HepG2 (cell line): ENCODE measurements at regions not wholly inside any gene's neighbourhood (a gene's known extent, or its start where the extent isn't known, plus 50 kb on each side); places are given as distances from the start of the nearest gene placed in this dataset.

Experiments used
- ATAC-seq: fragments of 200-7000 bp; cut with Tn5 transposase; 3 replicates; pipeline ENCODE4 v1.9.1; 2020; ENCODE audit warnings: mild to moderate bottlenecking, moderate library complexity
- BruUV-seq: library from RNA; stranded (reverse); fragments of 400-500 nt; replicated peaks from 2 replicates; lab custom pipeline; 2021; lab: Mats Ljungman, UMichigan
- CTCF ChIA-PET: fragments of 300-600 bp; formaldehyde crosslinking; extraction: SDS; loops from one replicate; lab custom pipeline; 2021; ENCODE audit warnings: low total read pairs, inconsistent platforms, low intra/inter-chr PET ratio; lab: Yijun Ruan, JAX
- POLR2A ChIA-PET: fragments of 350-600 bp; sonication (Branson Sonifier 250); formaldehyde crosslinking; loops from one replicate; lab custom pipeline; 2020; ENCODE audit warnings: antibody characterized with exemption, inconsistent platforms; lab: Yijun Ruan, JAX
- DNase-seq: peaks from one replicate; pipeline ENCODE4 v3.0.0-alpha.2; 2015; ENCODE audit warnings: low spot score
- FAIRE-seq: peaks from 3 replicates; lab custom pipeline; 2011; peaks lifted over from hg19 to GRCh38; lab: Jason Lieb, UNC
- H2AFZ ChIP-seq: one replicate; pipeline ENCODE4 v1.6.1; 2011; ENCODE audit warnings: low read length, inconsistent platforms
- H3K27ac ChIP-seq: fragments of 300-600 bp; 3 replicates; pipeline ENCODE4 v1.8.0; 2011; ENCODE audit warnings: mixed run types, mild to moderate bottlenecking, mixed read lengths, low read length, inconsistent platforms; ENCODE audit not compliant: insufficient read depth; ENCODE audit errors: extremely low read length
- H3K27me3 ChIP-seq, 2 experiments: fragments of 200-600 bp in 1 of 2; 2 replicates in 1 of 2; 3 replicates in 1 of 2; pipeline versions ENCODE4 v1.6.0 to v1.8.0; 2011; ENCODE audit warnings: low read length in 2 of 2, mild to moderate bottlenecking in 2 of 2, moderate library complexity in 2 of 2, inconsistent platforms in 1 of 2; ENCODE audit not compliant: insufficient read depth in 2 of 2, control insufficient read depth in 1 of 2
- H3K36me3 ChIP-seq, 2 experiments: fragments of 200-600 bp in 1 of 2; replicated peaks in 1 of 2; 2 replicates in 1 of 2; 3 replicates in 1 of 2; pipeline versions ENCODE4 v1.5.1 to v1.8.0; 2011; ENCODE audit warnings: low read length in 2 of 2, inconsistent platforms in 1 of 2; ENCODE audit not compliant: insufficient read depth in 2 of 2, control insufficient read depth in 1 of 2
- H3K4me1 ChIP-seq: 2 replicates; pipeline ENCODE4 v1.5.1; 2012; ENCODE audit warnings: low read length, inconsistent platforms; ENCODE audit not compliant: insufficient read depth
- H3K4me2 ChIP-seq: 2 replicates; pipeline ENCODE4 v1.6.0; 2011; ENCODE audit warnings: low read depth, low read length, inconsistent platforms
- H3K4me3 ChIP-seq, 3 experiments: fragments of 200-600 bp in 1 of 3; sonication (generic), shearing (Covaris generic) in 1 of 3; replicated peaks in 1 of 3; 2 replicates each; pipeline ENCODE4 v1.5.1; 2011 to 2016; ENCODE audit warnings: low read length in 3 of 3, inconsistent platforms in 2 of 3, low read depth in 2 of 3, mild to moderate bottlenecking in 2 of 3, control low read depth in 1 of 3, mixed read lengths in 1 of 3; ENCODE audit not compliant: insufficient read depth in 1 of 3
- H3K79me2 ChIP-seq: one replicate; pipeline ENCODE4 v1.6.1; 2011; ENCODE audit warnings: low read length, inconsistent platforms; ENCODE audit not compliant: insufficient read depth
- H3K9ac ChIP-seq: 2 replicates; pipeline ENCODE4 v1.6.0; 2011; ENCODE audit warnings: mild to moderate bottlenecking, low read depth, low read length, inconsistent platforms; ENCODE audit not compliant: insufficient read depth
- H3K9me3 ChIP-seq: 2 replicates; pipeline ENCODE4 v1.5.1; 2012; ENCODE audit warnings: mild to moderate bottlenecking, low read length
- H4K20me1 ChIP-seq: 2 replicates; pipeline ENCODE4 v1.6.0; 2011; ENCODE audit warnings: inconsistent platforms, mild to moderate bottlenecking, low read length, moderate library complexity; ENCODE audit not compliant: insufficient read depth
- FOXJ3 ChIP-seq: sonication (generic); formaldehyde crosslinking; IDR thresholded peaks from 2 replicates; pipeline ENCODE4 v1.4.0; 2020; ENCODE audit warnings: missing genetic modification reagents, mild to moderate bottlenecking, borderline replicate concordance
- WGBS: methylation state at CpG from one replicate; pipeline ENCODE4 v1.1.6; 2017; ENCODE audit warnings: low lambda C conversion rate; 5-methylcytosine and 5-hydroxymethylcytosine counted together
- in situ Hi-C: cut with HindIII; loops from 2 replicates; pipeline ENCODE4 v1.10.0; 2017; ENCODE audit warnings: low pct_unique_long_range_greater_than_20kb; ENCODE audit not compliant: extremely low pct_ligation_motif_present
- intact Hi-C: fragments of 100-400 bp; cut with micrococcal nuclease; formaldehyde crosslinking; loops from one replicate; pipeline ENCODE4 v1.10.0; 2022; ENCODE audit not compliant: unreplicated experiment
- TF ChIP-seq, protein P1 (sequence below): sonication (generic); formaldehyde crosslinking; conservative IDR thresholded peaks from 2 replicates; pipeline ENCODE4 v1.4.0; 2020; ENCODE audit warnings: missing genetic modification reagents
- TF ChIP-seq, protein P2 (sequence below): sonication (generic); formaldehyde crosslinking; IDR thresholded peaks from 2 replicates; pipeline ENCODE4 v1.4.0; 2020; ENCODE audit warnings: mild to moderate bottlenecking, missing genetic modification reagents

DNA sequence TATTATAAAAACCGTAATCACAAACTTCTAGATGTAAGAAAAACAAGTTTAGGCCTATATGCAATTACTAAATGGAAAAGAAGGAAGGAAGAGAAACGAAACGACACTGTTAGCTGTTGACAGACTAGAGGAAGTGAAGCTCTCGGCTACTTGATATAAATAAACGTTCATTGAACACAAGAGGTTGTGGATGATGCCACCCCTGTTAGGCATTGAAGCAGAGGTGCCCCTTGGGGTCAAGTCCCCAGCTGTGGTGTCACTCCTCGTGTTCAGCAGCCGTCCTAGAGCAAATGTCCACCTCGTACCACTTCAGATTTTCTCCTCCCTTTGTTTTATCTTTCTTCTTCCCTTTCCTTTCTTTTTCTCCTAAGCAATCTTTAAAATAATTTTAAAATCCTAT, 146.5 kb upstream of the UBE2E1 start:
- H3K27me3 ChIP-seq = peaks cover 1 to 35% of the 10 kb centered on the region in 2 experiments; a peak in 2 of 5 replicates
- H3K27ac ChIP-seq = no peak overlapping the region
- BruUV-seq = no TSS peak
- H3K9me3 ChIP-seq = no peaks in the 10 kb centered on the region; the same call in 1 of the 2 replicates
- H3K4me1 ChIP-seq = no peaks in the 10 kb centered on the region
- H2AFZ ChIP-seq = no peak overlapping the region
- no peak overlapping the region for H3K4me3 ChIP-seq
- no peak for FAIRE-seq
- WGBS = 1% methylated on average over 8 of the region's 8 CpGs
- no peaks in the 10 kb centered on the region for H3K79me2 ChIP-seq
- no peaks in the 10 kb centered on the region for H4K20me1 ChIP-seq
- TF ChIP-seq, protein P1, sequence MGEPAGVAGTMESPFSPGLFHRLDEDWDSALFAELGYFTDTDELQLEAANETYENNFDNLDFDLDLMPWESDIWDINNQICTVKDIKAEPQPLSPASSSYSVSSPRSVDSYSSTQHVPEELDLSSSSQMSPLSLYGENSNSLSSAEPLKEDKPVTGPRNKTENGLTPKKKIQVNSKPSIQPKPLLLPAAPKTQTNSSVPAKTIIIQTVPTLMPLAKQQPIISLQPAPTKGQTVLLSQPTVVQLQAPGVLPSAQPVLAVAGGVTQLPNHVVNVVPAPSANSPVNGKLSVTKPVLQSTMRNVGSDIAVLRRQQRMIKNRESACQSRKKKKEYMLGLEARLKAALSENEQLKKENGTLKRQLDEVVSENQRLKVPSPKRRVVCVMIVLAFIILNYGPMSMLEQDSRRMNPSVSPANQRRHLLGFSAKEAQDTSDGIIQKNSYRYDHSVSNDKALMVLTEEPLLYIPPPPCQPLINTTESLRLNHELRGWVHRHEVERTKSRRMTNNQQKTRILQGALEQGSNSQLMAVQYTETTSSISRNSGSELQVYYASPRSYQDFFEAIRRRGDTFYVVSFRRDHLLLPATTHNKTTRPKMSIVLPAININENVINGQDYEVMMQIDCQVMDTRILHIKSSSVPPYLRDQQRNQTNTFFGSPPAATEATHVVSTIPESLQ = no peak
- TF ChIP-seq, protein P2, sequence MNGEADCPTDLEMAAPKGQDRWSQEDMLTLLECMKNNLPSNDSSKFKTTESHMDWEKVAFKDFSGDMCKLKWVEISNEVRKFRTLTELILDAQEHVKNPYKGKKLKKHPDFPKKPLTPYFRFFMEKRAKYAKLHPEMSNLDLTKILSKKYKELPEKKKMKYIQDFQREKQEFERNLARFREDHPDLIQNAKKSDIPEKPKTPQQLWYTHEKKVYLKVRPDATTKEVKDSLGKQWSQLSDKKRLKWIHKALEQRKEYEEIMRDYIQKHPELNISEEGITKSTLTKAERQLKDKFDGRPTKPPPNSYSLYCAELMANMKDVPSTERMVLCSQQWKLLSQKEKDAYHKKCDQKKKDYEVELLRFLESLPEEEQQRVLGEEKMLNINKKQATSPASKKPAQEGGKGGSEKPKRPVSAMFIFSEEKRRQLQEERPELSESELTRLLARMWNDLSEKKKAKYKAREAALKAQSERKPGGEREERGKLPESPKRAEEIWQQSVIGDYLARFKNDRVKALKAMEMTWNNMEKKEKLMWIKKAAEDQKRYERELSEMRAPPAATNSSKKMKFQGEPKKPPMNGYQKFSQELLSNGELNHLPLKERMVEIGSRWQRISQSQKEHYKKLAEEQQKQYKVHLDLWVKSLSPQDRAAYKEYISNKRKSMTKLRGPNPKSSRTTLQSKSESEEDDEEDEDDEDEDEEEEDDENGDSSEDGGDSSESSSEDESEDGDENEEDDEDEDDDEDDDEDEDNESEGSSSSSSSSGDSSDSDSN (CRISPR knock-in tag) = no peak
- TF ChIP-seq FOXJ3 (CRISPR knock-in tag) = no peak
- no peak overlapping the region for H3K4me2 ChIP-seq
- in situ Hi-C loops = no loop called here
- no peaks in the 10 kb centered on the region for H3K36me3 ChIP-seq
- POLR2A ChIA-PET = no interaction called here
- intact Hi-C loops = no loop called here
- ATAC-seq = no peak
- no peak overlapping the region for H3K9ac ChIP-seq
- CTCF ChIA-PET = no interaction called here
- no peak for DNase-seq
